Stimulated activated naive CD8-positive, alpha-beta T cell treated with anti-CD3 and anti-CD28 coated beads, Interleukin-15, Interleukin-2, amounts not matched to agents 100 U/mL and 50 U/mL, for 24 hours (primary cell): ENCODE measurements at regions not wholly inside any gene's neighbourhood (a gene's known extent, or its start where the extent isn't known, plus 50 kb on each side); places are given as distances from the start of the nearest gene placed in this dataset.

Experiments used
- ATAC-seq: fragments of 150-1000 bp; cut with Tn5 transposase; one replicate; pipeline ENCODE4 v1.10.0; 2021
- DNase-seq: peaks from one replicate; pipeline ENCODE4 v3.0.0; 2021

GRCh38 chr10:83367036-83367435, 772.3 kb upstream of the GHITM start:
- ATAC-seq, result no peak
- DNase-seq, result no peak

- no peak for ATAC-seq
- DNase-seq, result no peak
Measured at GRCh38 chr10:83371696-83372490, 767.4 kb upstream of the GHITM start.

GRCh38 chr10:83372646-83373045, 766.7 kb upstream of the GHITM start:
- ATAC-seq (no peak), DNase-seq (no peak)

GRCh38 chr10:83373671-83374070, 765.6 kb upstream of the GHITM start:
- DNase-seq (peak; percentile 3), ATAC-seq (no peak)

GRCh38 chr10:83374741-83375140, 764.6 kb upstream of the GHITM start:
- no peak for ATAC-seq
- DNase-seq, result no peak

- no peak for ATAC-seq
Measured at GRCh38 chr10:83375274-83375673, 764.0 kb upstream of the GHITM start.

GRCh38 chr10:83397806-83398205, 741.5 kb upstream of the GHITM start:
- DNase-seq, result no peak
- ATAC-seq, result no peak

More at GRCh38 chr10:83375274-83375673, 764.0 kb upstream of the GHITM start:
- no peak for DNase-seq

- DNase-seq (no peak), ATAC-seq (no peak)
Measured at GRCh38 chr10:83410570-83410969, 728.7 kb upstream of the GHITM start.

GRCh38 chr10:83425306-83425705, 714.0 kb upstream of the GHITM start:
- no peak for DNase-seq
- no peak for ATAC-seq

- no peak for ATAC-seq
- no peak for DNase-seq
Measured at GRCh38 chr10:83427101-83427500, 712.2 kb upstream of the GHITM start.

- no peak for DNase-seq
- no peak for ATAC-seq
Measured at GRCh38 chr10:83432261-83433045, 706.9 kb upstream of the GHITM start.

GRCh38 chr10:83433705-83434104, 705.6 kb upstream of the GHITM start:
- no peak for DNase-seq
- no peak for ATAC-seq

- DNase-seq, result no peak
- ATAC-seq, result no peak
Measured at GRCh38 chr10:83448013-83448412, 691.3 kb upstream of the GHITM start.

- DNase-seq (no peak), ATAC-seq (no peak)
Measured at GRCh38 chr10:83458611-83459010, 680.7 kb upstream of the GHITM start.

- no peak for DNase-seq
- no peak for ATAC-seq
Measured at GRCh38 chr10:83459124-83459523, 680.2 kb upstream of the GHITM start.

- DNase-seq (no peak), ATAC-seq (no peak)
Measured at GRCh38 chr10:83469728-83470331, 669.5 kb upstream of the GHITM start.

GRCh38 chr10:83476211-83476610, 663.1 kb upstream of the GHITM start:
- ATAC-seq (no peak), DNase-seq (no peak)

- ATAC-seq (no peak), DNase-seq (no peak)
Measured at GRCh38 chr10:83489161-83489560, 650.1 kb upstream of the GHITM start.

- no peak for ATAC-seq
- DNase-seq, result no peak
Measured at GRCh38 chr10:83492004-83492403, 647.3 kb upstream of the GHITM start.

- DNase-seq (no peak), ATAC-seq (no peak)
Measured at GRCh38 chr10:83512681-83513080, 626.6 kb upstream of the GHITM start.

- DNase-seq, result no peak
- no peak for ATAC-seq
Measured at GRCh38 chr10:83515001-83515400, 624.3 kb upstream of the GHITM start.

GRCh38 chr10:83516788-83517187, 622.5 kb upstream of the GHITM start:
- ATAC-seq (no peak), DNase-seq (no peak)

- DNase-seq, result no peak
- ATAC-seq, result no peak
Measured at GRCh38 chr10:83517456-83517855, 621.9 kb upstream of the GHITM start.
